GM23338 (cell line): ENCODE measurements at regions not wholly inside any gene's neighbourhood (a gene's known extent, or its start where the extent isn't known, plus 50 kb on each side); places are given as distances from the start of the nearest gene placed in this dataset.

Experiments
- EZH2 ChIP-seq: fragments of 200-600 bp; sonication (generic); IDR thresholded peaks from one replicate; pipeline ENCODE4 v1.8.0; 2017; ENCODE audit warnings: antibody characterized with exemption, mild to moderate bottlenecking, low read depth; ENCODE audit not compliant: unreplicated experiment
- EZH2phosphoT487 ChIP-seq: fragments of 200-600 bp; sonication (generic); IDR thresholded peaks from one replicate; pipeline ENCODE4 v1.8.1; 2018; ENCODE audit warnings: antibody characterized with exemption; ENCODE audit not compliant: unreplicated experiment
- JUNB ChIP-seq: IDR thresholded peaks from one replicate; pipeline ENCODE4 v1.6.1; 2016; ENCODE audit warnings: antibody characterized with exemption; ENCODE audit not compliant: unreplicated experiment
- POLR2AphosphoS5 ChIP-seq: IDR thresholded peaks from 2 replicates; pipeline ENCODE4 v1.6.1; 2016; ENCODE audit warnings: antibody characterized with exemption, low read depth
- TF ChIP-seq, protein P1 (sequence below), 2 experiments: fragments of 200-600 bp in 1 of 2; sonication (generic) in 1 of 2; conservative IDR thresholded peaks; 2 replicates each; pipeline versions ENCODE4 v1.5.1 to v1.6.1; 2016 to 2017; ENCODE audit warnings: antibody characterized with exemption in 2 of 2, low read depth in 2 of 2, mild to moderate bottlenecking in 2 of 2, moderate library complexity in 1 of 2
- TF ChIP-seq, protein P2 (sequence below): IDR thresholded peaks from one replicate; pipeline ENCODE4 v1.6.1; 2018; ENCODE audit warnings: antibody characterized with exemption; ENCODE audit not compliant: unreplicated experiment

DNA sequence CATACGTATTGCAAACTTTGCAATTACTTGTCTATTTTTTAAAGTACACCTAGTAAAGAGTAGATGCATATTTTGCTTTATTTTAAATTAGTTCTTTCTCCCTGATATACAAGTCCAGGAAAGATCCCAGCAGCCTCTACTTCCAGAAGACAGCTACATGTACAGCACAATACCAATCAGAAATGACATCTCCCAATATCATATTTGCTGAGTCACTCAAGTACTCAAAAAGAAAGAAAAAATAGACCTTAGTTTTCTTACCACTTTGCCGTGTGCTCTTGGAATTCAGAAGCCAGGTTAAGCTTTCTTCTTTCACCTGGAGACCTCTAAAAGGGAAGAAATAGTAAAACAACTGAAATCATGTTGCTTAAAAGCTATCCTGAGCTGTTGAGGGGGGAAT lies 412.6 kb upstream of the RUNX1 start:
- TF ChIP-seq, protein P1, sequence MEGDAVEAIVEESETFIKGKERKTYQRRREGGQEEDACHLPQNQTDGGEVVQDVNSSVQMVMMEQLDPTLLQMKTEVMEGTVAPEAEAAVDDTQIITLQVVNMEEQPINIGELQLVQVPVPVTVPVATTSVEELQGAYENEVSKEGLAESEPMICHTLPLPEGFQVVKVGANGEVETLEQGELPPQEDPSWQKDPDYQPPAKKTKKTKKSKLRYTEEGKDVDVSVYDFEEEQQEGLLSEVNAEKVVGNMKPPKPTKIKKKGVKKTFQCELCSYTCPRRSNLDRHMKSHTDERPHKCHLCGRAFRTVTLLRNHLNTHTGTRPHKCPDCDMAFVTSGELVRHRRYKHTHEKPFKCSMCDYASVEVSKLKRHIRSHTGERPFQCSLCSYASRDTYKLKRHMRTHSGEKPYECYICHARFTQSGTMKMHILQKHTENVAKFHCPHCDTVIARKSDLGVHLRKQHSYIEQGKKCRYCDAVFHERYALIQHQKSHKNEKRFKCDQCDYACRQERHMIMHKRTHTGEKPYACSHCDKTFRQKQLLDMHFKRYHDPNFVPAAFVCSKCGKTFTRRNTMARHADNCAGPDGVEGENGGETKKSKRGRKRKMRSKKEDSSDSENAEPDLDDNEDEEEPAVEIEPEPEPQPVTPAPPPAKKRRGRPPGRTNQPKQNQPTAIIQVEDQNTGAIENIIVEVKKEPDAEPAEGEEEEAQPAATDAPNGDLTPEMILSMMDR (conservative IDR thresholded peaks at IDR 0.05; ENCODE audit: low read depth in 2 of 2): no peak
- TF ChIP-seq POLR2AphosphoS5 (no peak), JUNB (no peak), EZH2 (no peak), EZH2phosphoT487 (no peak)
- TF ChIP-seq, protein P2, sequence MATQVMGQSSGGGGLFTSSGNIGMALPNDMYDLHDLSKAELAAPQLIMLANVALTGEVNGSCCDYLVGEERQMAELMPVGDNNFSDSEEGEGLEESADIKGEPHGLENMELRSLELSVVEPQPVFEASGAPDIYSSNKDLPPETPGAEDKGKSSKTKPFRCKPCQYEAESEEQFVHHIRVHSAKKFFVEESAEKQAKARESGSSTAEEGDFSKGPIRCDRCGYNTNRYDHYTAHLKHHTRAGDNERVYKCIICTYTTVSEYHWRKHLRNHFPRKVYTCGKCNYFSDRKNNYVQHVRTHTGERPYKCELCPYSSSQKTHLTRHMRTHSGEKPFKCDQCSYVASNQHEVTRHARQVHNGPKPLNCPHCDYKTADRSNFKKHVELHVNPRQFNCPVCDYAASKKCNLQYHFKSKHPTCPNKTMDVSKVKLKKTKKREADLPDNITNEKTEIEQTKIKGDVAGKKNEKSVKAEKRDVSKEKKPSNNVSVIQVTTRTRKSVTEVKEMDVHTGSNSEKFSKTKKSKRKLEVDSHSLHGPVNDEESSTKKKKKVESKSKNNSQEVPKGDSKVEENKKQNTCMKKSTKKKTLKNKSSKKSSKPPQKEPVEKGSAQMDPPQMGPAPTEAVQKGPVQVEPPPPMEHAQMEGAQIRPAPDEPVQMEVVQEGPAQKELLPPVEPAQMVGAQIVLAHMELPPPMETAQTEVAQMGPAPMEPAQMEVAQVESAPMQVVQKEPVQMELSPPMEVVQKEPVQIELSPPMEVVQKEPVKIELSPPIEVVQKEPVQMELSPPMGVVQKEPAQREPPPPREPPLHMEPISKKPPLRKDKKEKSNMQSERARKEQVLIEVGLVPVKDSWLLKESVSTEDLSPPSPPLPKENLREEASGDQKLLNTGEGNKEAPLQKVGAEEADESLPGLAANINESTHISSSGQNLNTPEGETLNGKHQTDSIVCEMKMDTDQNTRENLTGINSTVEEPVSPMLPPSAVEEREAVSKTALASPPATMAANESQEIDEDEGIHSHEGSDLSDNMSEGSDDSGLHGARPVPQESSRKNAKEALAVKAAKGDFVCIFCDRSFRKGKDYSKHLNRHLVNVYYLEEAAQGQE: no peak
